Upper lobe of left lung (tissue), 4 donors: ENCODE measurements at regions not wholly inside any gene's neighbourhood (a gene's known extent, or its start where the extent isn't known, plus 50 kb on each side); places are given as distances from the start of the nearest gene placed in this dataset.

Experiments used
- POLR2A ChIP-seq, 4 donors: fragments of 450-650 bp; IDR thresholded peaks; one replicate each; pipeline ENCODE4 v1.5.1; 2016 to 2017; ENCODE audit warnings: antibody characterized with exemption in 4 of 4, mild to moderate bottlenecking in 2 of 4
- POLR2AphosphoS5 ChIP-seq, 2 donors: sonication (generic); formaldehyde crosslinking; IDR thresholded peaks; one replicate each; pipeline ENCODE4 v1.5.1; 2017; ENCODE audit warnings: antibody characterized with exemption in 2 of 2

- no peak for TF ChIP-seq POLR2A (IDR thresholded peaks at IDR 0.05)
- TF ChIP-seq POLR2AphosphoS5 (IDR thresholded peaks at IDR 0.05) = no peak
Observed at GRCh38 chr3:150302246-150302645, 105.9 kb upstream of the TSC22D2 start.
